Femur (tissue), 1 donor: ENCODE measurements at regions not wholly inside any gene's neighbourhood (a gene's known extent, or its start where the extent isn't known, plus 50 kb on each side); places are given as distances from the start of the nearest gene placed in this dataset.

Source experiments
- DNase-seq: peaks from one replicate; pipeline ENCODE4 v3.0.0-alpha.2; 2017

GRCh38 chr7:22655781-22656180, 71.2 kb upstream of the IL6 start:
- no peak for DNase-seq

GRCh38 chr7:22654831-22655230, 72.2 kb upstream of the IL6 start:
- no peak for DNase-seq

GRCh38 chr7:22653951-22654350, 73.0 kb upstream of the IL6 start:
- DNase-seq = no peak

- peak; percentile 33 for DNase-seq
These were observed 75.3 kb upstream of the IL6 start for GRCh38 chr7:22651534-22652243.

- no peak for DNase-seq
These were observed 76.0 kb upstream of the IL6 start for GRCh38 chr7:22651036-22651435.

- DNase-seq = no peak
These were observed 77.3 kb upstream of the IL6 start for GRCh38 chr7:22649686-22650085.

GRCh38 chr7:22647451-22648257, 79.3 kb upstream of the IL6 start:
- DNase-seq = no peak

- DNase-seq = no peak
These were observed 81.4 kb upstream of the IL6 start for GRCh38 chr7:22645418-22646181.

GRCh38 chr7:22642454-22642853, 84.5 kb upstream of the IL6 start:
- DNase-seq = no peak

- no peak for DNase-seq
These were observed 86.7 kb upstream of the IL6 start for GRCh38 chr7:22640269-22640668.

GRCh38 chr7:22639396-22639795, 87.6 kb upstream of the IL6 start:
- DNase-seq = no peak

- no peak for DNase-seq
These were observed 91.7 kb upstream of the IL6 start for GRCh38 chr7:22635349-22635748.

- no peak for DNase-seq
These were observed 93.0 kb upstream of the IL6 start for GRCh38 chr7:22633954-22634474.

- no peak for DNase-seq
These were observed 93.6 kb upstream of the IL6 start for GRCh38 chr7:22633286-22633953.

- DNase-seq = no peak
These were observed 94.3 kb upstream of the IL6 start for GRCh38 chr7:22632674-22633073.

- no peak for DNase-seq
These were observed 95.3 kb upstream of the IL6 start for GRCh38 chr7:22631730-22632129.

- no peak for DNase-seq
These were observed 96.9 kb upstream of the IL6 start for GRCh38 chr7:22630069-22630468.

GRCh38 chr7:22629056-22629455, 97.9 kb upstream of the IL6 start:
- peak; percentile 33 for DNase-seq

- no peak for DNase-seq
These were observed 98.9 kb upstream of the IL6 start for GRCh38 chr7:22628112-22628511.

GRCh38 chr7:22627136-22627535, 99.9 kb upstream of the IL6 start:
- no peak for DNase-seq

GRCh38 chr7:22625251-22625650, 101.7 kb upstream of the IL6 start:
- DNase-seq = no peak

GRCh38 chr7:22624781-22625180, 102.2 kb upstream of the IL6 start:
- no peak for DNase-seq
